OCI-LY1 (cell line): ENCODE measurements at regions not wholly inside any gene's neighbourhood (a gene's known extent, or its start where the extent isn't known, plus 50 kb on each side); places are given as distances from the start of the nearest gene placed in this dataset.

ENCODE experiments used
- H2AFZ ChIP-seq: fragments of 200-600 bp; sonication (generic), shearing (Covaris generic); 2 replicates; pipeline ENCODE4 v1.6.0; 2014; ENCODE audit warnings: antibody characterized with exemption, mild to moderate bottlenecking, low read length
- H3F3A ChIP-seq: fragments of 200-600 bp; sonication (generic), shearing (Covaris generic); 2 replicates; pipeline ENCODE4 v1.6.0; 2014; ENCODE audit warnings: mild to moderate bottlenecking, antibody characterized with exemption, low read length, moderate library complexity; ENCODE audit not compliant: insufficient read depth
- H3K27ac ChIP-seq: fragments of 200-600 bp; sonication (generic); 2 replicates; pipeline ENCODE4 v1.5.1; 2014; ENCODE audit warnings: low read length, mixed run types, mild to moderate bottlenecking, low read depth; ENCODE audit not compliant: poor library complexity, severe bottlenecking
- H3K27me3 ChIP-seq: fragments of 200-600 bp; sonication (generic); 2 replicates; pipeline ENCODE4 v1.6.0; 2014; ENCODE audit warnings: antibody characterized with exemption, mild to moderate bottlenecking, low read length, moderate library complexity; ENCODE audit not compliant: insufficient read depth
- H3K36me3 ChIP-seq: fragments of 200-600 bp; sonication (generic); 2 replicates; pipeline ENCODE4 v1.6.1; 2014; ENCODE audit warnings: mild to moderate bottlenecking, antibody characterized with exemption, low read length, moderate library complexity, mixed read lengths; ENCODE audit not compliant: insufficient read depth
- H3K4me1 ChIP-seq: fragments of 200-600 bp; sonication (generic); 2 replicates; pipeline ENCODE4 v1.5.1; 2014; ENCODE audit warnings: mild to moderate bottlenecking, low read length, moderate library complexity; ENCODE audit not compliant: insufficient read depth, severe bottlenecking
- H3K4me2 ChIP-seq: fragments of 200-600 bp; sonication (generic), shearing (Covaris generic); 2 replicates; pipeline ENCODE4 v1.6.1; 2014; ENCODE audit warnings: low read length
- H3K4me3 ChIP-seq: fragments of 200-600 bp; sonication (generic); 2 replicates; pipeline ENCODE4 v1.5.1; 2014; ENCODE audit warnings: low read length, low read depth, mild to moderate bottlenecking, mixed read lengths; ENCODE audit not compliant: poor library complexity, severe bottlenecking
- H3K79me2 ChIP-seq: fragments of 200-600 bp; shearing (Covaris generic); 2 replicates; pipeline ENCODE4 v1.6.1; 2016; ENCODE audit warnings: mixed run types, low read length, mixed read lengths; ENCODE audit not compliant: insufficient read depth
- H3K9ac ChIP-seq: fragments of 200-600 bp; sonication (generic), shearing (Covaris generic); 2 replicates; pipeline ENCODE4 v1.6.1; 2014; ENCODE audit warnings: mild to moderate bottlenecking, low read length, mixed read lengths
- H3K9me2 ChIP-seq: fragments of 200-600 bp; sonication (generic), shearing (Covaris generic); 2 replicates; pipeline ENCODE4 v1.6.1; 2014; ENCODE audit warnings: low read depth, mild to moderate bottlenecking, low read length, mixed read lengths
- H3K9me3 ChIP-seq: fragments of 200-600 bp; shearing (Covaris generic); 2 replicates; pipeline ENCODE4 v1.6.1; 2014; ENCODE audit warnings: low read length, mixed read lengths
- H4K20me1 ChIP-seq: fragments of 200-600 bp; sonication (generic), shearing (Covaris generic); 2 replicates; pipeline ENCODE4 v1.6.0; 2016; ENCODE audit warnings: mild to moderate bottlenecking, low read length; ENCODE audit not compliant: insufficient read depth
- CTCF ChIP-seq: fragments of 200-600 bp; sonication (generic), shearing (Covaris generic); IDR thresholded peaks from 2 replicates; pipeline ENCODE4 v1.5.1; 2017; ENCODE audit warnings: mild to moderate bottlenecking, antibody characterized with exemption, low read length, moderate library complexity, mixed read lengths
- EZH2 ChIP-seq: fragments of 200-600 bp; sonication (generic), shearing (Covaris generic); IDR thresholded peaks from 2 replicates; pipeline ENCODE4 v1.8.0; 2017; ENCODE audit warnings: borderline replicate concordance, mixed run types, mild to moderate bottlenecking, antibody characterized with exemption, low read length, moderate library complexity, mixed read lengths

- Histone ChIP-seq H3K4me3 (no peak overlapping the region), H2AFZ (no peak overlapping the region), H3F3A (no peaks in the 10 kb centered on the region), H3K27ac (no peak overlapping the region), H3K79me2 (no peaks in the 10 kb centered on the region), H3K9me2 (no peaks in the 10 kb centered on the region), H3K4me2 (no peak overlapping the region), H3K36me3 (no peaks in the 10 kb centered on the region), H4K20me1 (no peaks in the 10 kb centered on the region), H3K27me3 (no peaks in the 10 kb centered on the region), H3K4me1 (peaks cover 3% of the 10 kb centered on the region), H3K9me3 (no peaks in the 10 kb centered on the region), H3K9ac (no peak overlapping the region)
- TF ChIP-seq CTCF (no peak), EZH2 (no peak)
Measured at GRCh38 chr6:105886066-105886813, 199.9 kb upstream of the PRDM1 start.

GRCh38 chr6:105884426-105884825, 201.7 kb upstream of the PRDM1 start:
- peaks cover 3% of the 10 kb centered on the region for H3K4me1 ChIP-seq
- H3K4me3 ChIP-seq: no peak overlapping the region
- H3K9ac ChIP-seq: no peak overlapping the region
- H3K4me2 ChIP-seq: no peak overlapping the region
- H3K27ac ChIP-seq: no peak overlapping the region
- no peaks in the 10 kb centered on the region for H3K79me2 ChIP-seq
- TF ChIP-seq CTCF: no peak
- TF ChIP-seq EZH2: no peak
- H3K36me3 ChIP-seq: no peaks in the 10 kb centered on the region
- H3K9me3 ChIP-seq: no peaks in the 10 kb centered on the region
- H3K9me2 ChIP-seq: no peaks in the 10 kb centered on the region
- H2AFZ ChIP-seq: no peak overlapping the region
- no peaks in the 10 kb centered on the region for H4K20me1 ChIP-seq
- no peaks in the 10 kb centered on the region for H3K27me3 ChIP-seq
- no peaks in the 10 kb centered on the region for H3F3A ChIP-seq

- Histone ChIP-seq H2AFZ (no peak overlapping the region), H3K4me1 (peaks cover 3% of the 10 kb centered on the region), H3K9me3 (no peaks in the 10 kb centered on the region), H3K27ac (no peak overlapping the region), H3K9me2 (no peaks in the 10 kb centered on the region), H3K27me3 (no peaks in the 10 kb centered on the region), H3K4me2 (no peak overlapping the region), H3K9ac (no peak overlapping the region), H3K36me3 (no peaks in the 10 kb centered on the region), H3F3A (no peaks in the 10 kb centered on the region), H3K79me2 (no peaks in the 10 kb centered on the region), H4K20me1 (no peaks in the 10 kb centered on the region), H3K4me3 (no peak overlapping the region)
- TF ChIP-seq CTCF (no peak), EZH2 (no peak)
Measured at GRCh38 chr6:105884011-105884410, 202.1 kb upstream of the PRDM1 start.
